ENCODE measurements at regions not wholly inside any gene's neighbourhood (a gene's known extent, or its start where the extent isn't known, plus 50 kb on each side); places are given as distances from the start of the nearest gene placed in this dataset.

- intact Hi-C loops (cut with micrococcal nuclease): no loop called here
- H3K36me3 Mint-ChIP-seq (ENCODE audit: low read depth): peaks cover 54% of the 10 kb centered on the region
- H3K9me3 Mint-ChIP-seq: peaks cover 34% of the 10 kb centered on the region
- no peak for DNase-seq (ENCODE audit: low spot score)
- no peak overlapping the region for H3K4me3 Mint-ChIP-seq (ENCODE audit: low read depth)
- no peak overlapping the region for H3K27ac Mint-ChIP-seq
- no peaks in the 10 kb centered on the region for H3K4me1 Mint-ChIP-seq (ENCODE audit: low read depth)
- H3K27me3 Mint-ChIP-seq (ENCODE audit: low read depth): peaks cover 5% of the 10 kb centered on the region
Observed at GRCh38 chr17:82998637-82999036, 80.8 kb upstream of the METRNL start.

- Mint-ChIP-seq H3K4me3 (ENCODE audit: low read depth) (no peak overlapping the region), H3K36me3 (ENCODE audit: low read depth) (peaks cover 49% of the 10 kb centered on the region), H3K9me3 (peaks cover 18% of the 10 kb centered on the region), H3K4me1 (ENCODE audit: low read depth) (no peaks in the 10 kb centered on the region), H3K27me3 (ENCODE audit: low read depth) (no peaks in the 10 kb centered on the region), H3K27ac (no peak overlapping the region)
- DNase-seq (ENCODE audit: low spot score): no peak
- intact Hi-C loops (cut with micrococcal nuclease): no loop called here
Observed at GRCh38 chr17:83000738-83001137, 78.7 kb upstream of the METRNL start.

- no peak overlapping the region for H3K4me3 Mint-ChIP-seq (ENCODE audit: low read depth)
- H3K27me3 Mint-ChIP-seq (ENCODE audit: low read depth): no peaks in the 10 kb centered on the region
- H3K27ac Mint-ChIP-seq: no peak overlapping the region
- intact Hi-C loops (cut with micrococcal nuclease): no loop called here
- H3K36me3 Mint-ChIP-seq (ENCODE audit: low read depth): peaks cover 45% of the 10 kb centered on the region
- no peak for DNase-seq (ENCODE audit: low spot score)
- no peaks in the 10 kb centered on the region for H3K4me1 Mint-ChIP-seq (ENCODE audit: low read depth)
- peaks cover 10% of the 10 kb centered on the region for H3K9me3 Mint-ChIP-seq
Observed at GRCh38 chr17:83002118-83002805, 77.1 kb upstream of the METRNL start.

- Mint-ChIP-seq H3K4me3 (ENCODE audit: low read depth) (no peak overlapping the region), H3K9me3 (no peaks in the 10 kb centered on the region), H3K27me3 (ENCODE audit: low read depth) (no peaks in the 10 kb centered on the region), H3K27ac (no peak overlapping the region), H3K36me3 (ENCODE audit: low read depth) (peaks cover 29% of the 10 kb centered on the region), H3K4me1 (ENCODE audit: low read depth) (peaks cover 2% of the 10 kb centered on the region)
- DNase-seq (ENCODE audit: low spot score): no peak
- intact Hi-C loops (cut with micrococcal nuclease): no loop called here
Observed at GRCh38 chr17:83004791-83005380, 74.5 kb upstream of the METRNL start.

- Mint-ChIP-seq H3K4me3 (ENCODE audit: low read depth) (no peak overlapping the region), H3K36me3 (ENCODE audit: low read depth) (peaks cover 25% of the 10 kb centered on the region), H3K4me1 (ENCODE audit: low read depth) (peaks cover 2% of the 10 kb centered on the region), H3K9me3 (no peaks in the 10 kb centered on the region), H3K27ac (no peak overlapping the region), H3K27me3 (ENCODE audit: low read depth) (no peaks in the 10 kb centered on the region)
- DNase-seq (ENCODE audit: low spot score): no peak
- intact Hi-C loops (cut with micrococcal nuclease): no loop called here
Observed at GRCh38 chr17:83005639-83006038, 73.8 kb upstream of the METRNL start.

GRCh38 chr17:83006515-83007455 lies 72.6 kb upstream of the METRNL start:
- Mint-ChIP-seq H3K9me3 (no peaks in the 10 kb centered on the region), H3K4me3 (ENCODE audit: low read depth) (no peak overlapping the region), H3K36me3 (ENCODE audit: low read depth) (peaks cover 17% of the 10 kb centered on the region), H3K27me3 (ENCODE audit: low read depth) (no peaks in the 10 kb centered on the region), H3K27ac (no peak overlapping the region), H3K4me1 (ENCODE audit: low read depth) (peaks cover 2% of the 10 kb centered on the region)
- intact Hi-C loops (cut with micrococcal nuclease): no loop called here
- DNase-seq (ENCODE audit: low spot score): no peak

- H3K4me1 Mint-ChIP-seq (ENCODE audit: low read depth): peaks cover 2% of the 10 kb centered on the region
- intact Hi-C loops (cut with micrococcal nuclease): no loop called here
- H3K9me3 Mint-ChIP-seq: no peaks in the 10 kb centered on the region
- peaks cover 17% of the 10 kb centered on the region for H3K36me3 Mint-ChIP-seq (ENCODE audit: low read depth)
- H3K4me3 Mint-ChIP-seq (ENCODE audit: low read depth): no peak overlapping the region
- H3K27ac Mint-ChIP-seq: no peak overlapping the region
- no peak for DNase-seq (ENCODE audit: low spot score)
- no peaks in the 10 kb centered on the region for H3K27me3 Mint-ChIP-seq (ENCODE audit: low read depth)
Observed at GRCh38 chr17:83007504-83008185, 71.8 kb upstream of the METRNL start.

- intact Hi-C loops (cut with micrococcal nuclease): no loop called here
- Mint-ChIP-seq H3K4me3 (ENCODE audit: low read depth) (no peak overlapping the region), H3K27me3 (ENCODE audit: low read depth) (no peaks in the 10 kb centered on the region), H3K36me3 (ENCODE audit: low read depth) (peaks cover 17% of the 10 kb centered on the region), H3K9me3 (no peaks in the 10 kb centered on the region), H3K4me1 (ENCODE audit: low read depth) (peaks cover 2% of the 10 kb centered on the region), H3K27ac (no peak overlapping the region)
- no peak for DNase-seq (ENCODE audit: low spot score)
Observed at GRCh38 chr17:83008186-83008510, 71.3 kb upstream of the METRNL start.

- Mint-ChIP-seq H3K9me3 (no peaks in the 10 kb centered on the region), H3K36me3 (ENCODE audit: low read depth) (peaks cover 17% of the 10 kb centered on the region), H3K27ac (no peak overlapping the region), H3K27me3 (ENCODE audit: low read depth) (no peaks in the 10 kb centered on the region), H3K4me3 (ENCODE audit: low read depth) (no peak overlapping the region), H3K4me1 (ENCODE audit: low read depth) (peaks cover 2% of the 10 kb centered on the region)
- intact Hi-C loops (cut with micrococcal nuclease): no loop called here
- no peak for DNase-seq (ENCODE audit: low spot score)
Observed at GRCh38 chr17:83008526-83008925, 70.9 kb upstream of the METRNL start.

- H3K9me3 Mint-ChIP-seq: no peaks in the 10 kb centered on the region
- intact Hi-C loops (cut with micrococcal nuclease): no loop called here
- H3K27ac Mint-ChIP-seq: no peak overlapping the region
- peaks cover 16% of the 10 kb centered on the region for H3K36me3 Mint-ChIP-seq (ENCODE audit: low read depth)
- no peak overlapping the region for H3K4me3 Mint-ChIP-seq (ENCODE audit: low read depth)
- no peaks in the 10 kb centered on the region for H3K27me3 Mint-ChIP-seq (ENCODE audit: low read depth)
- peaks cover 2% of the 10 kb centered on the region for H3K4me1 Mint-ChIP-seq (ENCODE audit: low read depth)
- DNase-seq (ENCODE audit: low spot score): no peak
Observed at GRCh38 chr17:83009414-83010205, 69.8 kb upstream of the METRNL start.

GRCh38 chr17:83010206-83011200 lies 68.9 kb upstream of the METRNL start:
- intact Hi-C loops (cut with micrococcal nuclease): no loop called here
- Mint-ChIP-seq H3K36me3 (ENCODE audit: low read depth) (peaks cover 8% of the 10 kb centered on the region), H3K9me3 (no peaks in the 10 kb centered on the region), H3K4me1 (ENCODE audit: low read depth) (peaks cover 2% of the 10 kb centered on the region), H3K27ac (no peak overlapping the region), H3K4me3 (ENCODE audit: low read depth) (no peak overlapping the region), H3K27me3 (ENCODE audit: low read depth) (no peaks in the 10 kb centered on the region)
- no peak for DNase-seq (ENCODE audit: low spot score)

All from activated T-helper 2 cell treated with anti-CD3 and anti-CD28 coated beads, Interferon-gamma antibody, Interleukin-2, Interleukin-4, amounts not matched to agents 10 μg/mL and 5 μg/mL and 100 μg/mL, durations not matched to agents 14 hours and 24 hours and 36 hours (primary cell).